ENCODE measurements at regions not wholly inside any gene's neighbourhood (a gene's known extent, or its start where the extent isn't known, plus 50 kb on each side); places are given as distances from the start of the nearest gene placed in this dataset.

DNA sequence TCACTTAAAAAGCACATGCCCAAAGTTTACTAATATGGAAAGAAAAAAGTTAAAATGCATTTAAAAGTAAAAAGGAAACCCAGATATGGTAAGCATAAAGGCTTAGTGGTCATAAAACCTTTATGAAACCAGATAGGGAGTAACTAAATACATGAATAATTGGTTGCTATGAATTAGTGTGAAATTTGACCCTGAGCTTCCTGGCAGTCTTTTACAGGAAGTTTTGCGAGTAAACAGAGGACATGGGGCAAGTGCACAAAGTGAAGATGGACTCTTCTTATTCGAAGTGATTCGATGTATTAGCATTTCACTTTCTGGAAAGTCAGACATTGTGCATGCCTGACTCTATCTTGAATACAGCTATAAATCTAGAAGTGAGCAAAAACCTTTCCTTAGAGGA is 90.9 kb upstream of the MLIP start:
- TF ChIP-seq, protein P1, sequence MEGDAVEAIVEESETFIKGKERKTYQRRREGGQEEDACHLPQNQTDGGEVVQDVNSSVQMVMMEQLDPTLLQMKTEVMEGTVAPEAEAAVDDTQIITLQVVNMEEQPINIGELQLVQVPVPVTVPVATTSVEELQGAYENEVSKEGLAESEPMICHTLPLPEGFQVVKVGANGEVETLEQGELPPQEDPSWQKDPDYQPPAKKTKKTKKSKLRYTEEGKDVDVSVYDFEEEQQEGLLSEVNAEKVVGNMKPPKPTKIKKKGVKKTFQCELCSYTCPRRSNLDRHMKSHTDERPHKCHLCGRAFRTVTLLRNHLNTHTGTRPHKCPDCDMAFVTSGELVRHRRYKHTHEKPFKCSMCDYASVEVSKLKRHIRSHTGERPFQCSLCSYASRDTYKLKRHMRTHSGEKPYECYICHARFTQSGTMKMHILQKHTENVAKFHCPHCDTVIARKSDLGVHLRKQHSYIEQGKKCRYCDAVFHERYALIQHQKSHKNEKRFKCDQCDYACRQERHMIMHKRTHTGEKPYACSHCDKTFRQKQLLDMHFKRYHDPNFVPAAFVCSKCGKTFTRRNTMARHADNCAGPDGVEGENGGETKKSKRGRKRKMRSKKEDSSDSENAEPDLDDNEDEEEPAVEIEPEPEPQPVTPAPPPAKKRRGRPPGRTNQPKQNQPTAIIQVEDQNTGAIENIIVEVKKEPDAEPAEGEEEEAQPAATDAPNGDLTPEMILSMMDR (tag by site-specific recombination; IDR thresholded peaks at IDR 0.05), result no peak
- TF ChIP-seq ZNF211 (tag by site-specific recombination; IDR thresholded peaks at IDR 0.05; ENCODE audit: low read depth) (no peak), ATF2 (tag by site-specific recombination; IDR thresholded peaks at IDR 0.05; ENCODE audit: low read depth) (no peak), ZNF24 (tag by site-specific recombination; IDR thresholded peaks at IDR 0.05) (no peak), ZNF280D (tag by site-specific recombination; IDR thresholded peaks at IDR 0.05) (no peak)
- TF ChIP-seq, protein P2, sequence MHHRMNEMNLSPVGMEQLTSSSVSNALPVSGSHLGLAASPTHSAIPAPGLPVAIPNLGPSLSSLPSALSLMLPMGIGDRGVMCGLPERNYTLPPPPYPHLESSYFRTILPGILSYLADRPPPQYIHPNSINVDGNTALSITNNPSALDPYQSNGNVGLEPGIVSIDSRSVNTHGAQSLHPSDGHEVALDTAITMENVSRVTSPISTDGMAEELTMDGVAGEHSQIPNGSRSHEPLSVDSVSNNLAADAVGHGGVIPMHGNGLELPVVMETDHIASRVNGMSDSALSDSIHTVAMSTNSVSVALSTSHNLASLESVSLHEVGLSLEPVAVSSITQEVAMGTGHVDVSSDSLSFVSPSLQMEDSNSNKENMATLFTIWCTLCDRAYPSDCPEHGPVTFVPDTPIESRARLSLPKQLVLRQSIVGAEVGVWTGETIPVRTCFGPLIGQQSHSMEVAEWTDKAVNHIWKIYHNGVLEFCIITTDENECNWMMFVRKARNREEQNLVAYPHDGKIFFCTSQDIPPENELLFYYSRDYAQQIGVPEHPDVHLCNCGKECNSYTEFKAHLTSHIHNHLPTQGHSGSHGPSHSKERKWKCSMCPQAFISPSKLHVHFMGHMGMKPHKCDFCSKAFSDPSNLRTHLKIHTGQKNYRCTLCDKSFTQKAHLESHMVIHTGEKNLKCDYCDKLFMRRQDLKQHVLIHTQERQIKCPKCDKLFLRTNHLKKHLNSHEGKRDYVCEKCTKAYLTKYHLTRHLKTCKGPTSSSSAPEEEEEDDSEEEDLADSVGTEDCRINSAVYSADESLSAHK (tag by site-specific recombination; IDR thresholded peaks at IDR 0.05), result no peak
- TF ChIP-seq, protein P3, sequence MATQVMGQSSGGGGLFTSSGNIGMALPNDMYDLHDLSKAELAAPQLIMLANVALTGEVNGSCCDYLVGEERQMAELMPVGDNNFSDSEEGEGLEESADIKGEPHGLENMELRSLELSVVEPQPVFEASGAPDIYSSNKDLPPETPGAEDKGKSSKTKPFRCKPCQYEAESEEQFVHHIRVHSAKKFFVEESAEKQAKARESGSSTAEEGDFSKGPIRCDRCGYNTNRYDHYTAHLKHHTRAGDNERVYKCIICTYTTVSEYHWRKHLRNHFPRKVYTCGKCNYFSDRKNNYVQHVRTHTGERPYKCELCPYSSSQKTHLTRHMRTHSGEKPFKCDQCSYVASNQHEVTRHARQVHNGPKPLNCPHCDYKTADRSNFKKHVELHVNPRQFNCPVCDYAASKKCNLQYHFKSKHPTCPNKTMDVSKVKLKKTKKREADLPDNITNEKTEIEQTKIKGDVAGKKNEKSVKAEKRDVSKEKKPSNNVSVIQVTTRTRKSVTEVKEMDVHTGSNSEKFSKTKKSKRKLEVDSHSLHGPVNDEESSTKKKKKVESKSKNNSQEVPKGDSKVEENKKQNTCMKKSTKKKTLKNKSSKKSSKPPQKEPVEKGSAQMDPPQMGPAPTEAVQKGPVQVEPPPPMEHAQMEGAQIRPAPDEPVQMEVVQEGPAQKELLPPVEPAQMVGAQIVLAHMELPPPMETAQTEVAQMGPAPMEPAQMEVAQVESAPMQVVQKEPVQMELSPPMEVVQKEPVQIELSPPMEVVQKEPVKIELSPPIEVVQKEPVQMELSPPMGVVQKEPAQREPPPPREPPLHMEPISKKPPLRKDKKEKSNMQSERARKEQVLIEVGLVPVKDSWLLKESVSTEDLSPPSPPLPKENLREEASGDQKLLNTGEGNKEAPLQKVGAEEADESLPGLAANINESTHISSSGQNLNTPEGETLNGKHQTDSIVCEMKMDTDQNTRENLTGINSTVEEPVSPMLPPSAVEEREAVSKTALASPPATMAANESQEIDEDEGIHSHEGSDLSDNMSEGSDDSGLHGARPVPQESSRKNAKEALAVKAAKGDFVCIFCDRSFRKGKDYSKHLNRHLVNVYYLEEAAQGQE (tag by site-specific recombination; IDR thresholded peaks at IDR 0.05), result no peak

All from HEK293 (cell line).